ENCODE measurements at regions not wholly inside any gene's neighbourhood (a gene's known extent, or its start where the extent isn't known, plus 50 kb on each side); places are given as distances from the start of the nearest gene placed in this dataset.

DNA sequence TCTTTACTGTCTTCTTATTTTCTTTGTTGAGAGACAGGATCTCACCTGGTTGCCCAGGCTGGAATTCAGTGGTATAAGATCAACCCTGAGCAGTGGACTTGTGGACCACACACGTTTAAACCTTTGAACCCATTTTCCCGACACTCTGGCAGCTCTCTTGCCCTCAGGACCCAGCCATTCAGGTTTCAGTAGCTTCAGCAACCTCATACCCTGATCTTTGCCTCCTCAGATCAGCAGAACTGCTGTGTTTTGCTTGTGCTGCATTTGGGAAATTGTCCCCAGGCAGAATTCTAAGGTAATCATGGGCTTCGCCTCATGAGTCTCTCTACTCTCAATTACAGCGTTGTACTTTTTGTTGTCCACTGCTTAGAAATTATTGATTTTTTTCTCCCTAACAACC lies 317.6 kb upstream of the KIAA1217 start (continued):
- TF ChIP-seq, protein P1, sequence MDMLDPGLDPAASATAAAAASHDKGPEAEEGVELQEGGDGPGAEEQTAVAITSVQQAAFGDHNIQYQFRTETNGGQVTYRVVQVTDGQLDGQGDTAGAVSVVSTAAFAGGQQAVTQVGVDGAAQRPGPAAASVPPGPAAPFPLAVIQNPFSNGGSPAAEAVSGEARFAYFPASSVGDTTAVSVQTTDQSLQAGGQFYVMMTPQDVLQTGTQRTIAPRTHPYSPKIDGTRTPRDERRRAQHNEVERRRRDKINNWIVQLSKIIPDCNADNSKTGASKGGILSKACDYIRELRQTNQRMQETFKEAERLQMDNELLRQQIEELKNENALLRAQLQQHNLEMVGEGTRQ (IDR thresholded peaks at IDR 0.05; ENCODE audit: low read length): no peak
- no peak for TF ChIP-seq GTF2F1 (IDR thresholded peaks at IDR 0.05; ENCODE audit: borderline replicate concordance, low read depth, low read length)
- no peak for TF ChIP-seq CBX8 (IDR thresholded peaks at IDR 0.05; ENCODE audit: borderline replicate concordance, low read depth, low read length)
- no peak for TF ChIP-seq TAF1 (IDR thresholded peaks at IDR 0.05; ENCODE audit: low read depth, low read length)
- TF ChIP-seq KDM5A (IDR thresholded peaks at IDR 0.05; ENCODE audit: low read length): no peak
- TF ChIP-seq CHD2 (IDR thresholded peaks at IDR 0.05; ENCODE audit: low read length): no peak
